ENCODE measurements at regions not wholly inside any gene's neighbourhood (a gene's known extent, or its start where the extent isn't known, plus 50 kb on each side); places are given as distances from the start of the nearest gene placed in this dataset.
"Not testable (repeated sequence)": the region's sequence is repeated elsewhere in the genome, so short reads cannot be mapped to it uniquely, and the experiment has no call there.

GRCh38 chr14:36411951-36412350, 91.5 kb upstream of the MBIP start:
- H3K9me3 ChIP-seq (ENCODE audit: control insufficient read depth, low read length); H3K4me3 ChIP-seq (ENCODE audit: low read length); ATAC-seq; intact Hi-C loops (cut with DNase I); H3K27me3 ChIP-seq (ENCODE audit: control insufficient read depth, insufficient read depth); H3K4me1 ChIP-seq (ENCODE audit: control insufficient read depth, insufficient read depth, low read length); H3K27ac ChIP-seq (ENCODE audit: low read length): not testable (repeated sequence)
- DNase-seq, result peak in 1 of 3 donors; percentile 48
- 89% methylated on average over 17 of the region's 17 CpGs for WGBS

DNA sequence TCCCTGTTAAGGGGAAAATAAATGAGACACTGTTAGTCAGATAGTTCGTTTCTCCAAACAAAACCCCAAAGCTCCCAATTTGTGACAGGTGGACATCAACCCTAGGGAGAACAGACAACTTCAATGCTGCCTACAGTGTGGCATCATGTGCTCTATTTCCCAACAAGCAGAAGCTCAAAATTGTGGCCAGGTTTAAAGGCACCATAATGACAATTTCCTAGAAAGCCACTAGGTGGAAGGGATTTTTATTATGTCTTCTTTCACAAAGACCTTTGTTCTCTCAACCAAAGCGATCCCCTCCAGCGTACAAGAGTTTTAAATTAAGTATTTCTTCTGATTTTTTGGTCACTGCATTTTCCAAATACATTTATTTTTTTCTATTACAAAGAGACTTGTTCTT, 88.0 kb upstream of the MBIP start:
- WGBS, result 65% methylated on average over 3 of the region's 3 CpGs
- Histone ChIP-seq H3K4me1 (ENCODE audit: control insufficient read depth, insufficient read depth, low read length) (no peaks in the 10 kb centered on the region), H3K9me3 (ENCODE audit: control insufficient read depth, low read length) (no peaks in the 10 kb centered on the region), H3K27me3 (ENCODE audit: control insufficient read depth, insufficient read depth) (no peaks in the 10 kb centered on the region), H3K27ac (ENCODE audit: low read length) (no peak overlapping the region), H3K4me3 (ENCODE audit: low read length) (no peak overlapping the region)
- intact Hi-C loops (cut with DNase I), result no loop called here
- ATAC-seq (no peak), DNase-seq (no peak)

- DNase-seq (no peak), ATAC-seq (no peak)
- WGBS, result 85% methylated on average over 1 of the region's 1 CpG
Measured at GRCh38 chr14:36405589-36406274, 85.3 kb upstream of the MBIP start.

GRCh38 chr14:36402867-36403266, 82.4 kb upstream of the MBIP start:
- Histone ChIP-seq H3K4me3 (ENCODE audit: low read length) (no peak overlapping the region), H3K4me1 (ENCODE audit: control insufficient read depth, insufficient read depth, low read length) (no peaks in the 10 kb centered on the region), H3K9me3 (ENCODE audit: control insufficient read depth, low read length) (no peaks in the 10 kb centered on the region), H3K27me3 (ENCODE audit: control insufficient read depth, insufficient read depth) (no peaks in the 10 kb centered on the region), H3K27ac (ENCODE audit: low read length) (no peak overlapping the region)
- DNase-seq (no peak), ATAC-seq (no peak)
- intact Hi-C loops (cut with DNase I), result no loop called here
- 66% methylated on average over 2 of the region's 2 CpGs for WGBS

More at GRCh38 chr14:36405589-36406274, 85.3 kb upstream of the MBIP start:
- Histone ChIP-seq H3K27me3 (ENCODE audit: control insufficient read depth, insufficient read depth) (no peaks in the 10 kb centered on the region), H3K9me3 (ENCODE audit: control insufficient read depth, low read length) (no peaks in the 10 kb centered on the region), H3K4me1 (ENCODE audit: control insufficient read depth, insufficient read depth, low read length) (no peaks in the 10 kb centered on the region), H3K4me3 (ENCODE audit: low read length) (no peak overlapping the region), H3K27ac (ENCODE audit: low read length) (no peak overlapping the region)
- intact Hi-C loops (cut with DNase I), result no loop called here

GRCh38 chr14:36398463-36399291, 78.2 kb upstream of the MBIP start:
- no peaks in the 10 kb centered on the region for H3K9me3 ChIP-seq (ENCODE audit: control insufficient read depth, low read length)
- no peak overlapping the region for H3K27ac ChIP-seq (ENCODE audit: low read length)
- 77% methylated on average over 5 of the region's 5 CpGs for WGBS
- H3K4me3 ChIP-seq (ENCODE audit: low read length), result no peak overlapping the region
- H3K4me1 ChIP-seq (ENCODE audit: control insufficient read depth, insufficient read depth, low read length), result peaks cover 1% of the 10 kb centered on the region
- ATAC-seq (no peak), DNase-seq (no peak)
- H3K27me3 ChIP-seq (ENCODE audit: control insufficient read depth, insufficient read depth), result no peaks in the 10 kb centered on the region
- intact Hi-C loops (cut with DNase I), result no loop called here

DNA sequence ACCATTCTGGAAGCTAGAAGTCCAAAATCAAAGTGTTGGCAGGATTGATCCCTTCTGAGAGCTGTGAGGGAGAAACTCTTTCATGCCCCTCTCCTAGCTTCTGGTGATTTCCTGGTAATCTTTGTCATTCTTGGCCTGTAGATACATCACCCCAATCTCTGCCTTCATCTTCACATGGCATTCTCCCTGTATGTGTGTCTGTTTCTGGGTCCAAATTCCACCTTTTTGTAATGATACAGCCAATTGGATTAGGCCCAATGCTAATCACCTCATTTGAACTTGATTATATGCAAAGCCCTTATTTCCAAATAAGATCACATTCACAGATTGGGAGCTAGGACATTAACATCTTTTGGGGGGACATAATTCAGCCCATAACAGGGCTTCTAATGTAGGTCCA, 76.9 kb upstream of the MBIP start:
- DNase-seq (no peak), ATAC-seq (no peak)
- H3K4me3 ChIP-seq (ENCODE audit: low read length), result no peak overlapping the region
- no peaks in the 10 kb centered on the region for H3K27me3 ChIP-seq (ENCODE audit: control insufficient read depth, insufficient read depth)
- peaks cover 1% of the 10 kb centered on the region for H3K4me1 ChIP-seq (ENCODE audit: control insufficient read depth, insufficient read depth, low read length)
- intact Hi-C loops (cut with DNase I), result no loop called here
- H3K27ac ChIP-seq (ENCODE audit: low read length), result no peak overlapping the region
- no peaks in the 10 kb centered on the region for H3K9me3 ChIP-seq (ENCODE audit: control insufficient read depth, low read length)

- Histone ChIP-seq H3K27me3 (ENCODE audit: control insufficient read depth, insufficient read depth) (no peaks in the 10 kb centered on the region), H3K4me1 (ENCODE audit: control insufficient read depth, insufficient read depth, low read length) (peaks cover 1% of the 10 kb centered on the region), H3K9me3 (ENCODE audit: control insufficient read depth, low read length) (no peaks in the 10 kb centered on the region), H3K4me3 (ENCODE audit: low read length) (no peak overlapping the region), H3K27ac (ENCODE audit: low read length) (no peak overlapping the region)
- intact Hi-C loops (cut with DNase I), result no loop called here
- ATAC-seq, result no peak
- no peak for DNase-seq
Measured at GRCh38 chr14:36396798-36397197, 76.4 kb upstream of the MBIP start.

DNA sequence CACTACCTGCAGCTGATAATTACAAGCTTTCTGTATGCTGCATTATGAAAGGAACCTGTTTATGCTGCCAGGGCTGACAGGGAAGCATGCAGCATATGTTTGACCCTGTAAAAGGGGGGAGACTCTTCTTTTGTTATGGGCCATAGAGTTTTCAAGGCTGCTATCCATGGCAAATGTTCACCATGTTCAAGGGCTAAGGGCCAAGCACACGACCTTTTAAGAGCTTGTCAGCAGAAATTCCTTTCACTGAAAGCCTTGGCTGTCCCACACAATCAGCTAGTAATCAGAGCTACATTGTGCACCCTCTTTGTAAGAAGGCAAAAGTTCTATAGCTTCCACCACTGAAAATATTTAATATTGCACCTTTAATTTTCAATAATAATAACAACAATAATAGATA, 74.2 kb upstream of the MBIP start:
- peaks cover 1% of the 10 kb centered on the region for H3K4me1 ChIP-seq (ENCODE audit: control insufficient read depth, insufficient read depth, low read length)
- H3K4me3 ChIP-seq (ENCODE audit: low read length), result no peak overlapping the region
- no peak overlapping the region for H3K27ac ChIP-seq (ENCODE audit: low read length)
- DNase-seq (no peak), ATAC-seq (no peak)
- H3K27me3 ChIP-seq (ENCODE audit: control insufficient read depth, insufficient read depth), result no peaks in the 10 kb centered on the region
- intact Hi-C loops (cut with DNase I), result no loop called here
- 8% methylated on average over 1 of the region's 1 CpG for WGBS
- H3K9me3 ChIP-seq (ENCODE audit: control insufficient read depth, low read length), result no peaks in the 10 kb centered on the region

- no peaks in the 10 kb centered on the region for H3K9me3 ChIP-seq (ENCODE audit: control insufficient read depth, low read length)
- H3K27ac ChIP-seq (ENCODE audit: low read length), result no peak overlapping the region
- intact Hi-C loops (cut with DNase I), result no loop called here
- no peak overlapping the region for H3K4me3 ChIP-seq (ENCODE audit: low read length)
- H3K4me1 ChIP-seq (ENCODE audit: control insufficient read depth, insufficient read depth, low read length), result peaks cover 1% of the 10 kb centered on the region
- 58% methylated on average over 4 of the region's 4 CpGs for WGBS
- ATAC-seq (no peak), DNase-seq (no peak)
- H3K27me3 ChIP-seq (ENCODE audit: control insufficient read depth, insufficient read depth), result no peaks in the 10 kb centered on the region
Measured at GRCh38 chr14:36390718-36391117, 70.3 kb upstream of the MBIP start.

DNA sequence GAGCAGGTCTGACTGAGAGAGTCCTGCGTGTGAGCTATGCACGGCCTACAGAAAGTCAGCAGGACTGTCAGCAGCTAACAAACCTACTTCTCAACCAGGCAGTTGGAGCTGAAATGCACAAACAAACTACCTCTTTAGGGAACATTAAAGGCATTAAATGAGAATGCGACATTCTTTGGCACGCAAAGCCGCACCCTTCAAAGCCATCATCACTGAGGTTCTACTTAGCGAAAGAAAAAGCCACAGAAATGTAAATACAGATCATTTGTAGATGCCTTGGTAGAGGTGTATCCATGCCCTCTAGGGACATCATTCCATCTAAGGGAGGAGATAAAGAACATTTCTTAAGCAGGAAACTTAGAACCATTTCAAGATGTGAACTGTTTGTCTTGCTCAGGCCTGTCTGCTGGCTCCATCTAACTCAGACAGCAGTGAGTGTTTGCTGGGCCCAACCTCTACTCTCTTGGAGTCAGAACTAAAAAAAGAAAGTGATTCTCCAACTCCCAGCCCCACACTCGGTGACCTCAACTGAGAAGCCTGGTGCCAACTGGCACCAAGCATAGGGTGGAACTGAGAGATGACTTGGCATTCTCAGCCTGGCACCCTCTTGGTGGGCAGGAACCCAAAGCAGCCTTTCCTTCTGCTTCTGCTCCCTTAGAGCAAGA, 63.5 kb upstream of the MBIP start:
- ATAC-seq, result peak; percentile 97 to 98
- no peak overlapping the region for H3K4me3 ChIP-seq (ENCODE audit: low read length)
- peak overlapping the region; percentile 82 for H3K27ac ChIP-seq (ENCODE audit: low read length)
- no peaks in the 10 kb centered on the region for H3K9me3 ChIP-seq (ENCODE audit: control insufficient read depth, low read length)
- intact Hi-C loops (cut with DNase I), result no loop called here
- no peaks in the 10 kb centered on the region for H3K27me3 ChIP-seq (ENCODE audit: control insufficient read depth, insufficient read depth)
- peak; percentile 59 to 81 (median 72) for DNase-seq
- no peaks in the 10 kb centered on the region for H3K4me1 ChIP-seq (ENCODE audit: control insufficient read depth, insufficient read depth, low read length)
- whole genome bisulfite sequencing, result 82% methylated on average over 7 of the region's 7 CpGs

- peak; percentile 80 to 86 for ATAC-seq
- H3K27me3 ChIP-seq (ENCODE audit: control insufficient read depth, insufficient read depth), result no peaks in the 10 kb centered on the region
- H3K4me3 ChIP-seq (ENCODE audit: low read length), result no peak overlapping the region
- no peaks in the 10 kb centered on the region for H3K4me1 ChIP-seq (ENCODE audit: control insufficient read depth, insufficient read depth, low read length)
- no peak overlapping the region for H3K27ac ChIP-seq (ENCODE audit: low read length)
- intact Hi-C loops (cut with DNase I), result loop anchor here in 1 of 4 donors (10.0 kb wide), 1 partner anchor 489 kb away; no protein-coding TSS in a partner anchor
- peak; percentile 68 to 80 (median 72) for DNase-seq
- H3K9me3 ChIP-seq (ENCODE audit: control insufficient read depth, low read length), result no peaks in the 10 kb centered on the region
- WGBS, result 24% methylated on average over 4 of the region's 4 CpGs
Measured at GRCh38 chr14:36373982-36374673, 53.7 kb upstream of the MBIP start.
